ENCODE measurements at regions not wholly inside any gene's neighbourhood (a gene's known extent, or its start where the extent isn't known, plus 50 kb on each side); places are given as distances from the start of the nearest gene placed in this dataset.
A peak's percentile ranks its signal among the peaks of the same experiment; 100 is the strongest.

GRCh38 chr16:7979448-7980132, 610.7 kb downstream of the TMEM114 start:
- Mint-ChIP-seq H3K4me3 (no peak overlapping the region), H3K27ac (peak overlapping the region in 1 of 8 donors; percentile 95), H3K4me1 (no peaks in the 10 kb centered on the region), H3K9me3 (peaks cover 2 to 21% (median 5%) of the 10 kb centered on the region in 5 donors), H3K27me3 (no peaks in the 10 kb centered on the region), H3K36me3 (no peaks in the 10 kb centered on the region)
- DNase-seq, result no peak
- Histone ChIP-seq H3K4me1 (ENCODE audit: insufficient read depth, low read length) (no peaks in the 10 kb centered on the region), H3K27me3 (ENCODE audit: insufficient read depth, low read length, poor library complexity, severe bottlenecking) (no peaks in the 10 kb centered on the region), H3K9me3 (ENCODE audit: low read length) (no peaks in the 10 kb centered on the region), H3K27ac (ENCODE audit: low read depth, low read length) (no peak overlapping the region), H3K4me3 (ENCODE audit: low read length) (no peak overlapping the region), H3K36me3 (ENCODE audit: insufficient read depth, low read length) (no peaks in the 10 kb centered on the region)
- POLR2A ChIA-PET, result no interaction called here
- CTCF ChIA-PET, result no interaction called here

GRCh38 chr16:7976563-7976962, 613.7 kb downstream of the TMEM114 start:
- no peak overlapping the region for H3K27ac Mint-ChIP-seq
- H3K9me3 Mint-ChIP-seq, result peaks cover 2 to 10% (median 5%) of the 10 kb centered on the region in 5 donors
- H3K27me3 ChIP-seq (ENCODE audit: insufficient read depth, low read length, poor library complexity, severe bottlenecking), result no peaks in the 10 kb centered on the region
- H3K4me3 Mint-ChIP-seq, result no peak overlapping the region
- H3K9me3 ChIP-seq (ENCODE audit: low read length), result no peaks in the 10 kb centered on the region
- H3K36me3 Mint-ChIP-seq, result no peaks in the 10 kb centered on the region
- no peaks in the 10 kb centered on the region for H3K4me1 ChIP-seq (ENCODE audit: insufficient read depth, low read length)
- H3K27me3 Mint-ChIP-seq, result peaks cover 0 to 2% of the 10 kb centered on the region in 2 donors
- H3K4me3 ChIP-seq (ENCODE audit: low read length), result no peak overlapping the region
- no peaks in the 10 kb centered on the region for H3K4me1 Mint-ChIP-seq
- ChIA-PET POLR2A (no interaction called here), CTCF (no interaction called here)
- no peak for DNase-seq
- H3K27ac ChIP-seq (ENCODE audit: low read depth, low read length), result no peak overlapping the region
- H3K36me3 ChIP-seq (ENCODE audit: insufficient read depth, low read length), result no peaks in the 10 kb centered on the region

- Histone ChIP-seq H3K9me3 (ENCODE audit: low read length) (no peaks in the 10 kb centered on the region), H3K27me3 (ENCODE audit: insufficient read depth, low read length, poor library complexity, severe bottlenecking) (no peaks in the 10 kb centered on the region), H3K36me3 (ENCODE audit: insufficient read depth, low read length) (no peaks in the 10 kb centered on the region), H3K4me3 (ENCODE audit: low read length) (no peak overlapping the region), H3K4me1 (ENCODE audit: insufficient read depth, low read length) (no peaks in the 10 kb centered on the region), H3K27ac (ENCODE audit: low read depth, low read length) (no peak overlapping the region)
- Mint-ChIP-seq H3K9me3 (peaks cover 2 to 10% (median 5%) of the 10 kb centered on the region in 5 donors), H3K36me3 (no peaks in the 10 kb centered on the region), H3K27ac (no peak overlapping the region), H3K27me3 (peaks cover 0 to 2% of the 10 kb centered on the region in 2 donors), H3K4me1 (no peaks in the 10 kb centered on the region), H3K4me3 (no peak overlapping the region)
- POLR2A ChIA-PET, result no interaction called here
- CTCF ChIA-PET, result no interaction called here
- no peak for DNase-seq
Observed at GRCh38 chr16:7976125-7976524, 614.2 kb downstream of the TMEM114 start.

- no peaks in the 10 kb centered on the region for H3K4me1 Mint-ChIP-seq
- no peaks in the 10 kb centered on the region for H3K36me3 Mint-ChIP-seq
- no peaks in the 10 kb centered on the region for H3K27me3 ChIP-seq (ENCODE audit: insufficient read depth, low read length, poor library complexity, severe bottlenecking)
- POLR2A ChIA-PET, result no interaction called here
- H3K27ac ChIP-seq (ENCODE audit: low read depth, low read length), result no peak overlapping the region
- H3K27me3 Mint-ChIP-seq, result no peaks in the 10 kb centered on the region
- CTCF ChIA-PET, result no interaction called here
- no peaks in the 10 kb centered on the region for H3K36me3 ChIP-seq (ENCODE audit: insufficient read depth, low read length)
- no peak for DNase-seq
- H3K4me3 ChIP-seq (ENCODE audit: low read length), result no peak overlapping the region
- H3K4me3 Mint-ChIP-seq, result no peak overlapping the region
- no peaks in the 10 kb centered on the region for H3K9me3 ChIP-seq (ENCODE audit: low read length)
- H3K4me1 ChIP-seq (ENCODE audit: insufficient read depth, low read length), result no peaks in the 10 kb centered on the region
- no peak overlapping the region for H3K27ac Mint-ChIP-seq
- peaks cover 4 to 19% (median 8%) of the 10 kb centered on the region in 5 donors for H3K9me3 Mint-ChIP-seq
Observed at GRCh38 chr16:7967996-7968509, 622.3 kb downstream of the TMEM114 start.

- no peak overlapping the region for H3K4me3 Mint-ChIP-seq
- H3K27ac Mint-ChIP-seq, result no peak overlapping the region
- H3K27me3 ChIP-seq (ENCODE audit: insufficient read depth, low read length, poor library complexity, severe bottlenecking), result no peaks in the 10 kb centered on the region
- CTCF ChIA-PET, result no interaction called here
- no peaks in the 10 kb centered on the region for H3K36me3 ChIP-seq (ENCODE audit: insufficient read depth, low read length)
- H3K4me3 ChIP-seq (ENCODE audit: low read length), result no peak overlapping the region
- no peak for DNase-seq
- H3K27me3 Mint-ChIP-seq, result no peaks in the 10 kb centered on the region
- H3K36me3 Mint-ChIP-seq, result no peaks in the 10 kb centered on the region
- no peaks in the 10 kb centered on the region for H3K4me1 Mint-ChIP-seq
- POLR2A ChIA-PET, result no interaction called here
- H3K4me1 ChIP-seq (ENCODE audit: insufficient read depth, low read length), result no peaks in the 10 kb centered on the region
- H3K9me3 Mint-ChIP-seq, result peaks cover 4 to 17% (median 10%) of the 10 kb centered on the region in 5 donors
- H3K9me3 ChIP-seq (ENCODE audit: low read length), result no peaks in the 10 kb centered on the region
- no peak overlapping the region for H3K27ac ChIP-seq (ENCODE audit: low read depth, low read length)
Observed at GRCh38 chr16:7964744-7965143, 625.6 kb downstream of the TMEM114 start.

GRCh38 chr16:7964167-7964566, 626.1 kb downstream of the TMEM114 start:
- H3K36me3 Mint-ChIP-seq, result no peaks in the 10 kb centered on the region
- Histone ChIP-seq H3K9me3 (ENCODE audit: low read length) (no peaks in the 10 kb centered on the region), H3K27ac (ENCODE audit: low read depth, low read length) (no peak overlapping the region), H3K4me3 (ENCODE audit: low read length) (no peak overlapping the region), H3K4me1 (ENCODE audit: insufficient read depth, low read length) (no peaks in the 10 kb centered on the region), H3K27me3 (ENCODE audit: insufficient read depth, low read length, poor library complexity, severe bottlenecking) (no peaks in the 10 kb centered on the region), H3K36me3 (ENCODE audit: insufficient read depth, low read length) (no peaks in the 10 kb centered on the region)
- no peak overlapping the region for H3K4me3 Mint-ChIP-seq
- H3K9me3 Mint-ChIP-seq, result peaks cover 4 to 17% (median 12%) of the 10 kb centered on the region in 5 donors
- no peaks in the 10 kb centered on the region for H3K27me3 Mint-ChIP-seq
- CTCF ChIA-PET, result no interaction called here
- POLR2A ChIA-PET, result no interaction called here
- no peak for DNase-seq
- H3K27ac Mint-ChIP-seq, result no peak overlapping the region
- no peaks in the 10 kb centered on the region for H3K4me1 Mint-ChIP-seq

- ChIA-PET POLR2A (no interaction called here), CTCF (no interaction called here)
- no peaks in the 10 kb centered on the region for H3K36me3 Mint-ChIP-seq
- Histone ChIP-seq H3K4me3 (ENCODE audit: low read length) (no peak overlapping the region), H3K9me3 (ENCODE audit: low read length) (no peaks in the 10 kb centered on the region), H3K36me3 (ENCODE audit: insufficient read depth, low read length) (no peaks in the 10 kb centered on the region), H3K4me1 (ENCODE audit: insufficient read depth, low read length) (no peaks in the 10 kb centered on the region), H3K27ac (ENCODE audit: low read depth, low read length) (no peak overlapping the region), H3K27me3 (ENCODE audit: insufficient read depth, low read length, poor library complexity, severe bottlenecking) (no peaks in the 10 kb centered on the region)
- H3K4me1 Mint-ChIP-seq, result no peaks in the 10 kb centered on the region
- no peak overlapping the region for H3K4me3 Mint-ChIP-seq
- no peak for DNase-seq
- no peak overlapping the region for H3K27ac Mint-ChIP-seq
- H3K27me3 Mint-ChIP-seq, result no peaks in the 10 kb centered on the region
- peaks cover 6 to 19% (median 9%) of the 10 kb centered on the region in 5 donors for H3K9me3 Mint-ChIP-seq
Observed at GRCh38 chr16:7962091-7962879, 628.0 kb downstream of the TMEM114 start.

- no peaks in the 10 kb centered on the region for H3K36me3 Mint-ChIP-seq
- Histone ChIP-seq H3K27me3 (ENCODE audit: insufficient read depth, low read length, poor library complexity, severe bottlenecking) (no peaks in the 10 kb centered on the region), H3K9me3 (ENCODE audit: low read length) (no peaks in the 10 kb centered on the region), H3K4me3 (ENCODE audit: low read length) (no peak overlapping the region), H3K27ac (ENCODE audit: low read depth, low read length) (no peak overlapping the region), H3K4me1 (ENCODE audit: insufficient read depth, low read length) (no peaks in the 10 kb centered on the region), H3K36me3 (ENCODE audit: insufficient read depth, low read length) (no peaks in the 10 kb centered on the region)
- POLR2A ChIA-PET, result no interaction called here
- H3K4me1 Mint-ChIP-seq, result no peaks in the 10 kb centered on the region
- no peak overlapping the region for H3K4me3 Mint-ChIP-seq
- no peak overlapping the region for H3K27ac Mint-ChIP-seq
- DNase-seq, result no peak
- H3K9me3 Mint-ChIP-seq, result peaks cover 8 to 16% (median 11%) of the 10 kb centered on the region in 5 donors
- CTCF ChIA-PET, result no interaction called here
- H3K27me3 Mint-ChIP-seq, result no peaks in the 10 kb centered on the region
Observed at GRCh38 chr16:7957151-7957550, 624.5 kb downstream of the RBFOX1 start.

All from CD8-positive, alpha-beta memory T cell (primary cell).